Activated B cell treated with CpG ODN at 0.5 μM for 24 hours (primary cell): ENCODE measurements at regions not wholly inside any gene's neighbourhood (a gene's known extent, or its start where the extent isn't known, plus 50 kb on each side); places are given as distances from the start of the nearest gene placed in this dataset.

Source experiments
- ATAC-seq: fragments of 200-7000 bp; cut with Tn5 transposase; one replicate; pipeline ENCODE4 v1.10.0; 2021; ENCODE audit warnings: low read depth, mild to moderate bottlenecking, moderate library complexity
- CTCF ChIA-PET: fragments of 350-600 bp; sonication (Branson Sonifier 250); formaldehyde crosslinking; loops from one replicate; lab custom pipeline; 2021; ENCODE audit warnings: antibody characterized with exemption; lab: Charles Lee
- POLR2A ChIA-PET: fragments of 350-600 bp; sonication (Branson Sonifier 250); formaldehyde crosslinking; loops from one replicate; lab custom pipeline; 2021; ENCODE audit warnings: antibody characterized with exemption; lab: Charles Lee
- DNase-seq: peaks from one replicate; pipeline ENCODE4 v3.0.0; 2022
- H3K27ac Mint-ChIP-seq: one replicate; pipeline ENCODE4 v1.8.0; 2020; ENCODE audit warnings: mixed read lengths
- H3K27me3 Mint-ChIP-seq: one replicate; pipeline ENCODE4 v1.8.0; 2021; ENCODE audit warnings: mixed read lengths
- H3K36me3 Mint-ChIP-seq: one replicate; pipeline ENCODE4 v1.8.0; 2021; ENCODE audit warnings: low read depth, mixed read lengths
- H3K4me1 Mint-ChIP-seq: one replicate; pipeline ENCODE4 v1.8.0; 2021; ENCODE audit warnings: mixed read lengths
- H3K4me3 Mint-ChIP-seq: one replicate; pipeline ENCODE4 v1.8.0; 2020; ENCODE audit warnings: mild to moderate bottlenecking, mixed read lengths
- H3K9me3 Mint-ChIP-seq: one replicate; pipeline ENCODE4 v1.8.0; 2020; ENCODE audit warnings: mixed read lengths
- intact Hi-C: fragments of 100-400 bp; cut with micrococcal nuclease; formaldehyde crosslinking; loops from one replicate; pipeline ENCODE4 v1.15.1; 2024
- TF ChIP-seq, protein P1 (sequence below): fragments of 200-600 bp; IDR thresholded peaks from one replicate; pipeline ENCODE4 v1.8.0; 2022; ENCODE audit warnings: antibody characterized with exemption, mild to moderate bottlenecking

DNA sequence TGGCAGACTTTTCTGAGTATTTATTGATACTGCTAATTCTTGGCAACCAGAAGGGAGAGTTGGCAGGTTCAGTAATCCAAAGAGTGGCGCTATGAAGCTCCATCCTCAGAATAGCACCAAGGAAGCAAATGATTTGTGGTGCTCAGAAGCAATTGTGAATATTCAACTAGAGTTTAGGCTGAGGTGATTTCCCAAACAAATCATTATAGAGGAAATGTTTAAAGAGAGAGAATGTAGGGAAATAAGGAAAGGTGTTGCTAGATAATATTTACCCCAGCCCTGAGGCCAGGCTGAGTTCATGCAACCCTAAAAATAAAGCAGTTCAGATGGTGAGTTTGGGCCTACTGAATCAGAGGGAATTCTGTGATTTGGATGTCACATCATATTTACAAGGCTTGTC is 363.4 kb upstream of the PLXNA2 start:
- Mint-ChIP-seq H3K27ac (no peak overlapping the region), H3K4me3 (no peak overlapping the region), H3K36me3 (no peaks in the 10 kb centered on the region), H3K4me1 (peaks cover 4% of the 10 kb centered on the region), H3K9me3 (no peaks in the 10 kb centered on the region), H3K27me3 (no peaks in the 10 kb centered on the region)
- DNase-seq (no peak), ATAC-seq (no peak)
- TF ChIP-seq, protein P1, sequence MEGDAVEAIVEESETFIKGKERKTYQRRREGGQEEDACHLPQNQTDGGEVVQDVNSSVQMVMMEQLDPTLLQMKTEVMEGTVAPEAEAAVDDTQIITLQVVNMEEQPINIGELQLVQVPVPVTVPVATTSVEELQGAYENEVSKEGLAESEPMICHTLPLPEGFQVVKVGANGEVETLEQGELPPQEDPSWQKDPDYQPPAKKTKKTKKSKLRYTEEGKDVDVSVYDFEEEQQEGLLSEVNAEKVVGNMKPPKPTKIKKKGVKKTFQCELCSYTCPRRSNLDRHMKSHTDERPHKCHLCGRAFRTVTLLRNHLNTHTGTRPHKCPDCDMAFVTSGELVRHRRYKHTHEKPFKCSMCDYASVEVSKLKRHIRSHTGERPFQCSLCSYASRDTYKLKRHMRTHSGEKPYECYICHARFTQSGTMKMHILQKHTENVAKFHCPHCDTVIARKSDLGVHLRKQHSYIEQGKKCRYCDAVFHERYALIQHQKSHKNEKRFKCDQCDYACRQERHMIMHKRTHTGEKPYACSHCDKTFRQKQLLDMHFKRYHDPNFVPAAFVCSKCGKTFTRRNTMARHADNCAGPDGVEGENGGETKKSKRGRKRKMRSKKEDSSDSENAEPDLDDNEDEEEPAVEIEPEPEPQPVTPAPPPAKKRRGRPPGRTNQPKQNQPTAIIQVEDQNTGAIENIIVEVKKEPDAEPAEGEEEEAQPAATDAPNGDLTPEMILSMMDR = no peak
- intact Hi-C loops = no loop called here
- POLR2A ChIA-PET = no interaction called here
- CTCF ChIA-PET = no interaction called here

DNA sequence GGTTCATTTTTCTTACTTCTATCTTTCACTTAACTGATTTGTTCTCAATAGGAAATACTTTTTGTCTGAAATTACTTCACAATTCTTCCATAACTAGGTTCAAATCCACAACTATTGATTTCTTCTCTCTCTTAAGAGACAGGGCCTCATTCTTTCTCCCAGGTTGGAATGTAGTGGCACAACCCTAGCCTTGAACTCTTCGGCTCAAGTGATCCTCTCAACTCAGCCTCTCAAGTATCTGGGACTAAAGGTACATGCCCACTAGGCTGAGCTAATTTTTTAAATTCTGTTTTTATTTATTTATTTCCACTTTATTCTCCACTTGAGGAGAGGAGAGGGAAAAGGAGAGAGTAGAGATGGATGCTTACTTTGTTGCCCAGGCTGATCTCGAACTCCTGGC is 370.4 kb upstream of the PLXNA2 start:
- DNase-seq (no peak), ATAC-seq (no peak)
- TF ChIP-seq, protein P1 = no peak
- intact Hi-C loops = no loop called here
- Mint-ChIP-seq H3K4me1 (no peaks in the 10 kb centered on the region), H3K4me3 (no peak overlapping the region), H3K27me3 (no peaks in the 10 kb centered on the region), H3K36me3 (no peaks in the 10 kb centered on the region), H3K27ac (no peak overlapping the region), H3K9me3 (peaks cover 15% of the 10 kb centered on the region)
- ChIA-PET POLR2A (no interaction called here), CTCF (no interaction called here)

DNA sequence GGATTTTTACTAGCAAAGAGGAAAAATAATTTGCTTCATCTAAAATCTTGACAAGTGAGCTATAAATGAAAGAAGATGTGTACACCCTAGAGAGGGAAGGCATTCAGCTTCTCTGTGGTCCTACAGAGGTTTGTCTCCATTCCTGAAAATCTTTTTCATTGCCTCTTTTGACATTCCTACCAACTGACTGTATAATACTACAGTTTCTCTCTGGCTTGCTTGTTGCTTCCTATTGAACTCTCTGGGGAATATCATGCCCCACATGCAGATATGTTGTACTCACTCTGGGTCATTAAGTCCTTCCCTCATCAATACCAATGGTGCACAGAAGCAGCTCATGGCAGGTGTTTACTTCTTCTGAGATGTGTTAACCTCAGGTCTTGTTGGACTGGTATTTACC is 371.2 kb upstream of the PLXNA2 start:
- Mint-ChIP-seq H3K27ac (no peak overlapping the region), H3K9me3 (peaks cover 21% of the 10 kb centered on the region), H3K27me3 (no peaks in the 10 kb centered on the region), H3K4me3 (no peak overlapping the region), H3K4me1 (no peaks in the 10 kb centered on the region), H3K36me3 (no peaks in the 10 kb centered on the region)
- DNase-seq (no peak), ATAC-seq (no peak)
- POLR2A ChIA-PET = interaction anchor here (0.7 kb wide), 1 partner anchor 400 kb away, joined by 4 read pairs; no protein-coding TSS in a partner anchor
- intact Hi-C loops = no loop called here
- CTCF ChIA-PET = no interaction called here
- TF ChIP-seq, protein P1 = no peak

DNA sequence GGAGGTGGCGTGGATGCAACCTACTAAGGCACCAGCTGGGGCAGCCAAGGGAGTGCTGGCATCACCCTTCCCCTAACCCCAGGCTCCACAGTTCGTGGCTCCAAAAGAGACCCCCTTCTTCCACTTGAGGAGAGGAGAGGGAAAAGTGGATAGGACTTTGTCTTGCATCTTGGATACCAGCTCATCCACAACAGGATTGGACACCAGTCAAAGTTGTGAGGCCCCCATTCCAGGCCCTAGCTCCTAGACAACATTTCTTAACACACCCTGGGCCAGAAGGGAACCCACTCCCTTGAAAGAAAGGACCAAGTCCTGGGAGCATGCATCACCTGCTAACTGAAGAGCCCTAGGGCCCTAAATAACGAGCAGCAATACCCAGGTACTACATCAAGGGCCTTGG is 372.6 kb upstream of the PLXNA2 start:
- H3K36me3 Mint-ChIP-seq = no peaks in the 10 kb centered on the region
- no peak overlapping the region for H3K27ac Mint-ChIP-seq
- no peaks in the 10 kb centered on the region for H3K27me3 Mint-ChIP-seq
- TF ChIP-seq, protein P1 = no peak
- ChIA-PET POLR2A (no interaction called here), CTCF (no interaction called here)
- H3K4me1 Mint-ChIP-seq = no peaks in the 10 kb centered on the region
- H3K4me3 Mint-ChIP-seq = no peak overlapping the region
- ATAC-seq (no peak), DNase-seq (no peak)
- H3K9me3 Mint-ChIP-seq = peaks cover 33% of the 10 kb centered on the region
- intact Hi-C loops = no loop called here

DNA sequence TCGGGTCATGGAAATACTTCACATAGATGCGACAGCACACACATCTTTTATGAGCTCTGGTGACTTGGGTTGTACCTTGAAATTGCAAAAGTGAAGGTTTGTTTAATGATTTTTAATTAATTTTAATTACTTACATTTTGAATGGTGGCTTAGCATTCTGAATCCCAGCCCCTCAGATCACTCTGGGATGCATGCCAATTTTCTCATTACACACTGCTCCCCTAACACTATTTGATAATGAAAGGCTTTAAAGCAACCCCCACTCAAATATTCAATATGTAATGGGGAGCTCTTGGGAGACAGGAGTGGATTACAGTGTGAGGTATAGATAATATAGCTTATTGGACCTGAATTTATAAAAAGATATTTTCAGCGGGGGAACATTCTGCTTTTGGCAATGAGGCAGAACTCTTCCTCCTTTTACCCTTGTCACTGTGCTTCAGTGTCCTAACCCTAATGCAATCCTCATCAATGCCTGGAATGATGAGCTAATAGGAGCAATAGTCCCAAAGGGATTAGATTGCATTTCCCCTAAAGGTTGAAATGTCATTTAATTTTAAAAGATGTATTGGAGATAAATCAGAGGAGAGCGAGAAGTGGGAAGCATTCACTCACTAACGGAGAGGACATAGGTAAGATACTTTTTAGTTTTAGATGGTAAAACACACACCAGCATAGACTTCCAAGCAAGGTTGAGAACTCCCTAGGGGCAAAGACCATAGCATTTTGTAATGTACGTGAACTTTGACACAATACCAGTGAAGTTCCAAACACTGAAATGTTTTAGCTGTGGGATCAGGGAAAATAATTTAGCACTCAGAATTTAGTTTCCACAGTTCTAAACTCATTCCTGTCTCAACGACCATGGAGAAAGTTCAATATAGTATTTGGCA is 384.1 kb upstream of the PLXNA2 start:
- H3K36me3 Mint-ChIP-seq = no peaks in the 10 kb centered on the region
- POLR2A ChIA-PET = no interaction called here
- H3K27ac Mint-ChIP-seq = no peak overlapping the region
- CTCF ChIA-PET = no interaction called here
- no peaks in the 10 kb centered on the region for H3K27me3 Mint-ChIP-seq
- TF ChIP-seq, protein P1 = no peak
- no peaks in the 10 kb centered on the region for H3K4me1 Mint-ChIP-seq
- ATAC-seq = no peak
- intact Hi-C loops = no loop called here
- no peak overlapping the region for H3K4me3 Mint-ChIP-seq
- no peak for DNase-seq
- H3K9me3 Mint-ChIP-seq = no peaks in the 10 kb centered on the region
